NB4 (cell line): ENCODE measurements at regions not wholly inside any gene's neighbourhood (a gene's known extent, or its start where the extent isn't known, plus 50 kb on each side); places are given as distances from the start of the nearest gene placed in this dataset.
"Not testable (repeated sequence)": the region's sequence is repeated elsewhere in the genome, so short reads cannot be mapped to it uniquely, and the experiment has no call there.

Experiments used
- DNase-seq: peaks from one replicate; pipeline ENCODE4 v3.0.0; 2010; ENCODE audit warnings: low read depth
- H3K4me3 ChIP-seq: one replicate; pipeline ENCODE4 v1.5.1; 2011; ENCODE audit warnings: mild to moderate bottlenecking, low read depth, low read length, moderate library complexity
- CTCF ChIP-seq: IDR thresholded peaks from one replicate; pipeline ENCODE4 v1.5.1; 2012; ENCODE audit warnings: low read depth, low read length
- MAX ChIP-seq: IDR thresholded peaks from 2 replicates; pipeline ENCODE4 v1.6.1; 2011; ENCODE audit warnings: low read depth, low read length
- MYC ChIP-seq: IDR thresholded peaks from 2 replicates; pipeline ENCODE4 v1.6.1; 2011; ENCODE audit warnings: low read depth, low read length
- POLR2A ChIP-seq: IDR thresholded peaks from 2 replicates; pipeline ENCODE4 v1.6.1; 2011; ENCODE audit warnings: mild to moderate bottlenecking; ENCODE audit not compliant: insufficient read length; ENCODE audit errors: extremely low read depth

GRCh38 chr2:120637847-120638246, 97.8 kb upstream of the GLI2 start:
- no peak for TF ChIP-seq CTCF
- TF ChIP-seq MYC, result no peak
- TF ChIP-seq POLR2A, result no peak
- DNase-seq, result no peak
- H3K4me3 ChIP-seq, result no peak overlapping the region

GRCh38 chr2:120638450-120638849, 97.2 kb upstream of the GLI2 start:
- DNase-seq, result no peak
- H3K4me3 ChIP-seq, result no peak overlapping the region
- TF ChIP-seq CTCF, result no peak
- TF ChIP-seq POLR2A, result no peak
- TF ChIP-seq MAX, result no peak
- TF ChIP-seq MYC, result no peak

GRCh38 chr2:120641366-120641771, 94.3 kb upstream of the GLI2 start:
- no peak overlapping the region for H3K4me3 ChIP-seq
- TF ChIP-seq CTCF (no peak), MAX (no peak), POLR2A (no peak), MYC (no peak)
- DNase-seq, result no peak

GRCh38 chr2:120642646-120643045, 93.0 kb upstream of the GLI2 start:
- no peak for DNase-seq
- H3K4me3 ChIP-seq, result no peak overlapping the region
- TF ChIP-seq CTCF, result no peak
- TF ChIP-seq MAX, result no peak
- no peak for TF ChIP-seq POLR2A
- TF ChIP-seq MYC, result no peak

GRCh38 chr2:120646994-120647393, 88.7 kb upstream of the GLI2 start:
- no peak for DNase-seq
- no peak overlapping the region for H3K4me3 ChIP-seq
- TF ChIP-seq CTCF (no peak), MAX (no peak), MYC (no peak), POLR2A (no peak)

GRCh38 chr2:120647487-120647886, 88.2 kb upstream of the GLI2 start:
- no peak for DNase-seq
- H3K4me3 ChIP-seq, result no peak overlapping the region
- TF ChIP-seq POLR2A (no peak), MYC (no peak), CTCF (no peak), MAX (no peak)

- not testable (repeated sequence) for H3K4me3 ChIP-seq, DNase-seq
Observed at GRCh38 chr2:120649381-120649780, 86.3 kb upstream of the GLI2 start.
